ENCODE measurements at regions not wholly inside any gene's neighbourhood (a gene's known extent, or its start where the extent isn't known, plus 50 kb on each side); places are given as distances from the start of the nearest gene placed in this dataset.

DNA sequence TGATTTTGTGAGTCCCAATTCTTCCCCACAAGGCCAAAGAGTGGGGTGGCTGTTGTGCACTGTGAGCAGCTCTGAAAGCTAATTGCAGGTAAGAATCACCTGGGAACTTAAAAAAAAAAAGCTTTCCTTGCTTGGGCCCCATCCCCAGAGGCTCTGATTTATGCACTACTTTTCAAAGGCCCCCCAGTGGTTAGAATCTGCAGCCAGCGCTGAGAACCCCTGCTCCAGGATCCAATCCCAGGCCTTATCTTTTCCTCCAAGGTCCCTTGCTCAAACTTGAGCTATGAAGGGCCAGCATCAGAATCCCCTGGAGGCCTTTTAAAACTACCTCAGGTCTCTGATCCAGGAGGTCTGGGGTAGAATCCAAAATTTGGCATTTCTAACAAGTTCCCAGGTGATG lies 156.8 kb downstream of the UXS1 start:
- intact Hi-C loops (cut with micrococcal nuclease): no loop called here
- WGBS (ENCODE audit: insufficient coverage): 100% methylated on average over 1 of the region's 1 CpG
- Mint-ChIP-seq H3K27me3 (peaks cover 3% of the 10 kb centered on the region), H3K27ac (no peak overlapping the region), H3K4me1 (no peaks in the 10 kb centered on the region), H3K4me3 (no peak overlapping the region), H3K9me3 (ENCODE audit: insufficient read depth) (peaks cover 6% of the 10 kb centered on the region)
- ChIA-PET POLR2A (no interaction called here), CTCF (interaction anchor here (0.6 to 1.9 kb wide), 2 partner anchors 247 to 460 kb away, joined by 3 to 4 read pairs; no protein-coding TSS in a partner anchor)
- Histone ChIP-seq H2AFZ (ENCODE audit: insufficient read depth, low read depth, low read length, poor library complexity, severe bottlenecking) (no peak overlapping the region), H3K9ac (ENCODE audit: low read length) (no peak overlapping the region), H3K4me3 (ENCODE audit: control extremely low read depth in 1 of 5, extremely low read depth in 1 of 5, insufficient read depth in 1 of 5, low read depth in 2 of 5, low read length in 4 of 5) (no peak overlapping the region), H3K79me2 (ENCODE audit: control insufficient read depth, insufficient read depth, low read length) (no peaks in the 10 kb centered on the region), H4K20me1 (ENCODE audit: control insufficient read depth, insufficient read depth, low read length, poor library complexity, severe bottlenecking) (no peaks in the 10 kb centered on the region), H3K36me3 (replicated peaks in 1 of 2; ENCODE audit: control extremely low read depth in 1 of 2, control insufficient read depth in 1 of 2, extremely low read depth in 1 of 2, insufficient read depth in 2 of 2, low read length in 1 of 2) (no peaks in the 10 kb centered on the region), H3K4me2 (replicated peaks; ENCODE audit: low read depth, low read length, poor library complexity, severe bottlenecking) (no peak overlapping the region), H3K27me3 (replicated peaks in 1 of 4; ENCODE audit: control extremely low read depth in 1 of 4, control insufficient read depth in 3 of 4, insufficient read depth in 4 of 4, low read length in 3 of 4) (no peaks in the 10 kb centered on the region), H3K9me3 (ENCODE audit: control extremely low read depth in 1 of 3, control insufficient read depth in 2 of 3, insufficient read depth in 1 of 3, low read length in 2 of 3) (peaks cover 0 to 3% (median 0%) of the 10 kb centered on the region in 3 donors), H3K27ac (ENCODE audit: low read length in 2 of 2) (no peak overlapping the region), H3K4me1 (ENCODE audit: control insufficient read depth in 2 of 2, insufficient read depth in 2 of 2, low read length in 2 of 2) (no peaks in the 10 kb centered on the region)
- ATAC-seq (ENCODE audit: low read depth) (no peak), DNase-seq (no peak)
- TF ChIP-seq, protein P1, sequence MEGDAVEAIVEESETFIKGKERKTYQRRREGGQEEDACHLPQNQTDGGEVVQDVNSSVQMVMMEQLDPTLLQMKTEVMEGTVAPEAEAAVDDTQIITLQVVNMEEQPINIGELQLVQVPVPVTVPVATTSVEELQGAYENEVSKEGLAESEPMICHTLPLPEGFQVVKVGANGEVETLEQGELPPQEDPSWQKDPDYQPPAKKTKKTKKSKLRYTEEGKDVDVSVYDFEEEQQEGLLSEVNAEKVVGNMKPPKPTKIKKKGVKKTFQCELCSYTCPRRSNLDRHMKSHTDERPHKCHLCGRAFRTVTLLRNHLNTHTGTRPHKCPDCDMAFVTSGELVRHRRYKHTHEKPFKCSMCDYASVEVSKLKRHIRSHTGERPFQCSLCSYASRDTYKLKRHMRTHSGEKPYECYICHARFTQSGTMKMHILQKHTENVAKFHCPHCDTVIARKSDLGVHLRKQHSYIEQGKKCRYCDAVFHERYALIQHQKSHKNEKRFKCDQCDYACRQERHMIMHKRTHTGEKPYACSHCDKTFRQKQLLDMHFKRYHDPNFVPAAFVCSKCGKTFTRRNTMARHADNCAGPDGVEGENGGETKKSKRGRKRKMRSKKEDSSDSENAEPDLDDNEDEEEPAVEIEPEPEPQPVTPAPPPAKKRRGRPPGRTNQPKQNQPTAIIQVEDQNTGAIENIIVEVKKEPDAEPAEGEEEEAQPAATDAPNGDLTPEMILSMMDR (IDR thresholded peaks at IDR 0.05): no peak

DNA sequence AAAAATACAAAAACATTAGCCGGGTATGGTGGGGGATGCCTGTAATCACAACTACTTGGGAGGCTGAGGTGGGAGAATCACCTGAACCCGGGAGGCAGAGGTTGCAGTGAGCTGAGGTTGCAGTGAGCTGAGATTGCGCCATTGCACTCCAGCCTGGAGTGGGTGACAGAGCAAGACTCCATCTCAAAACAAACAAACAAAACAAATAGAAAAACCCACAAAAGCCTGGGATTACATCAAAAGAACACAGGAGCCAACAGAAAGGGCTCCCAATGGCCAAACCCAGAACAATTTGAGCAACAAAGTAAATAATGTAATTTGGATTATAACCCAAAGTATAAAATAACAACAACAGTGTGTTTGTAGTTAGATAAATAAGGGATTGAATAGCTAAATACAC lies 159.8 kb downstream of the UXS1 start:
- Histone ChIP-seq H3K79me2 (ENCODE audit: control insufficient read depth, insufficient read depth, low read length) (no peaks in the 10 kb centered on the region), H3K27me3 (replicated peaks in 1 of 4; ENCODE audit: control extremely low read depth in 1 of 4, control insufficient read depth in 3 of 4, insufficient read depth in 4 of 4, low read length in 3 of 4) (no peaks in the 10 kb centered on the region), H3K4me2 (replicated peaks; ENCODE audit: low read depth, low read length, poor library complexity, severe bottlenecking) (no peak overlapping the region), H3K9ac (ENCODE audit: low read length) (no peak overlapping the region), H3K4me3 (ENCODE audit: control extremely low read depth in 1 of 5, extremely low read depth in 1 of 5, insufficient read depth in 1 of 5, low read depth in 2 of 5, low read length in 4 of 5) (no peak overlapping the region), H4K20me1 (ENCODE audit: control insufficient read depth, insufficient read depth, low read length, poor library complexity, severe bottlenecking) (no peaks in the 10 kb centered on the region), H3K4me1 (ENCODE audit: control insufficient read depth in 2 of 2, insufficient read depth in 2 of 2, low read length in 2 of 2) (no peaks in the 10 kb centered on the region), H3K9me3 (ENCODE audit: control extremely low read depth in 1 of 3, control insufficient read depth in 2 of 3, insufficient read depth in 1 of 3, low read length in 2 of 3) (peaks cover 0 to 3% (median 0%) of the 10 kb centered on the region in 3 donors), H3K27ac (ENCODE audit: low read length in 2 of 2) (no peak overlapping the region), H2AFZ (ENCODE audit: insufficient read depth, low read depth, low read length, poor library complexity, severe bottlenecking) (no peak overlapping the region), H3K36me3 (replicated peaks in 1 of 2; ENCODE audit: control extremely low read depth in 1 of 2, control insufficient read depth in 1 of 2, extremely low read depth in 1 of 2, insufficient read depth in 2 of 2, low read length in 1 of 2) (no peaks in the 10 kb centered on the region)
- no peak overlapping the region for H3K27ac Mint-ChIP-seq
- H3K9me3 Mint-ChIP-seq (ENCODE audit: insufficient read depth): peaks cover 6% of the 10 kb centered on the region
- peaks cover 3% of the 10 kb centered on the region for H3K27me3 Mint-ChIP-seq
- WGBS (ENCODE audit: insufficient coverage): no CpG with 5 or more reads among the region's 3 CpGs
- no peaks in the 10 kb centered on the region for H3K4me1 Mint-ChIP-seq
- H3K4me3 Mint-ChIP-seq: no peak overlapping the region
- ChIA-PET POLR2A (no interaction called here), CTCF (no interaction called here)
- no peak for ATAC-seq (ENCODE audit: low read depth)
- no peak for TF ChIP-seq EZH2 (IDR thresholded peaks at IDR 0.05; ENCODE audit: borderline replicate concordance, insufficient read depth, low read depth, low read length, poor library complexity, severe bottlenecking)
- TF ChIP-seq, protein P1 (IDR thresholded peaks at IDR 0.05): no peak
- intact Hi-C loops (cut with micrococcal nuclease): no loop called here
- DNase-seq: no peak
